ENCODE measurements at regions not wholly inside any gene's neighbourhood (a gene's known extent, or its start where the extent isn't known, plus 50 kb on each side); places are given as distances from the start of the nearest gene placed in this dataset.

- no peak for DNase-seq
Measured at GRCh38 chr5:93096561-93096960, 484.5 kb downstream of the NR2F1-AS1 start.

- no peak for DNase-seq
Measured at GRCh38 chr5:93092349-93093105, 488.5 kb downstream of the NR2F1-AS1 start.

GRCh38 chr5:93090698-93091097, 490.3 kb downstream of the NR2F1-AS1 start:
- DNase-seq = no peak

GRCh38 chr5:93088592-93089389, 492.2 kb downstream of the NR2F1-AS1 start:
- DNase-seq = no peak

- no peak for DNase-seq
Measured at GRCh38 chr5:93087326-93087725, 493.7 kb downstream of the NR2F1-AS1 start.

GRCh38 chr5:93082981-93083380, 498.0 kb downstream of the NR2F1-AS1 start:
- DNase-seq = no peak

GRCh38 chr5:93079046-93079445, 502.0 kb downstream of the NR2F1-AS1 start:
- DNase-seq = no peak

GRCh38 chr5:93078082-93079038, 502.7 kb downstream of the NR2F1-AS1 start:
- DNase-seq = no peak

- no peak for DNase-seq
Measured at GRCh38 chr5:93076566-93076965, 504.5 kb downstream of the NR2F1-AS1 start.

GRCh38 chr5:93076096-93076495, 504.9 kb downstream of the NR2F1-AS1 start:
- DNase-seq = no peak

- DNase-seq = no peak
Measured at GRCh38 chr5:93073547-93073946, 507.5 kb downstream of the NR2F1-AS1 start.

GRCh38 chr5:93072831-93073459, 508.1 kb downstream of the NR2F1-AS1 start:
- no peak for DNase-seq

GRCh38 chr5:93071710-93072109, 509.3 kb downstream of the NR2F1-AS1 start:
- no peak for DNase-seq

GRCh38 chr5:93070938-93071337, 510.1 kb downstream of the NR2F1-AS1 start:
- DNase-seq = no peak

- DNase-seq = no peak
Measured at GRCh38 chr5:93069276-93069675, 511.7 kb downstream of the NR2F1-AS1 start.

- DNase-seq = no peak
Measured at GRCh38 chr5:93062548-93062947, 518.5 kb downstream of the NR2F1-AS1 start.

GRCh38 chr5:93058309-93058708, 522.7 kb downstream of the NR2F1-AS1 start:
- DNase-seq = no peak

GRCh38 chr5:93057311-93057710, 523.7 kb downstream of the NR2F1-AS1 start:
- DNase-seq = no peak

- no peak for DNase-seq
Measured at GRCh38 chr5:93055971-93056370, 525.0 kb downstream of the NR2F1-AS1 start.

GRCh38 chr5:93055561-93055960, 525.5 kb downstream of the NR2F1-AS1 start:
- no peak for DNase-seq

GRCh38 chr5:93054424-93055163, 526.4 kb downstream of the NR2F1-AS1 start:
- DNase-seq = no peak

- DNase-seq = no peak
Measured at GRCh38 chr5:93053825-93054224, 527.2 kb downstream of the NR2F1-AS1 start.

Data from central memory CD4-positive, alpha-beta T cell (primary cell).